MM.1S (cell line): ENCODE measurements at regions not wholly inside any gene's neighbourhood (a gene's known extent, or its start where the extent isn't known, plus 50 kb on each side); places are given as distances from the start of the nearest gene placed in this dataset.

Experiments used
- DNase-seq: peaks from one replicate; pipeline ENCODE4 v3.0.0-alpha.2; 2015
- H2AFZ ChIP-seq: fragments of 300-600 bp; sonication (generic); 2 replicates; pipeline ENCODE4 v1.6.0; 2016; ENCODE audit warnings: antibody characterized with exemption, low read length
- H3F3A ChIP-seq: fragments of 300-600 bp; sonication (generic); 2 replicates; pipeline ENCODE4 v1.6.1; 2016; ENCODE audit warnings: mild to moderate bottlenecking, antibody characterized with exemption, low read length, moderate library complexity, mixed read lengths; ENCODE audit not compliant: insufficient read depth
- H3K27ac ChIP-seq: fragments of 300-600 bp; sonication (generic); 2 replicates; pipeline ENCODE4 v1.5.1; 2016; ENCODE audit warnings: mild to moderate bottlenecking, low read length
- H3K27me3 ChIP-seq: fragments of 300-600 bp; sonication (generic); replicated peaks from 2 replicates; pipeline ENCODE4 v1.6.0; 2016; ENCODE audit warnings: low read length; ENCODE audit not compliant: insufficient read depth
- H3K36me3 ChIP-seq: fragments of 300-600 bp; sonication (generic); replicated peaks from 2 replicates; pipeline ENCODE4 v1.6.1; 2016; ENCODE audit warnings: mild to moderate bottlenecking, low read length, mixed read lengths; ENCODE audit not compliant: insufficient read depth
- H3K4me1 ChIP-seq: fragments of 300-600 bp; sonication (generic); 2 replicates; pipeline ENCODE4 v1.6.1; 2016; ENCODE audit warnings: low read length, mixed read lengths
- H3K4me2 ChIP-seq: fragments of 300-600 bp; sonication (generic); 2 replicates; pipeline ENCODE4 v1.6.0; 2016; ENCODE audit warnings: low read depth, low read length
- H3K4me3 ChIP-seq: fragments of 300-600 bp; sonication (generic); 2 replicates; pipeline ENCODE4 v1.5.1; 2016; ENCODE audit warnings: low read length, mixed read lengths
- H3K79me2 ChIP-seq: fragments of 300-600 bp; sonication (generic); 2 replicates; pipeline ENCODE4 v1.6.1; 2016; ENCODE audit warnings: mixed run types, low read length, mixed read lengths
- H3K9ac ChIP-seq: fragments of 300-600 bp; sonication (generic); 2 replicates; pipeline ENCODE4 v1.6.1; 2016; ENCODE audit warnings: low read length, mixed read lengths
- H3K9me2 ChIP-seq: fragments of 300-600 bp; sonication (generic); replicated peaks from 2 replicates; pipeline ENCODE4 v1.6.1; 2016; ENCODE audit warnings: mild to moderate bottlenecking, low read length, mixed read lengths; ENCODE audit not compliant: insufficient read depth
- H3K9me3 ChIP-seq: fragments of 300-600 bp; sonication (generic); replicated peaks from 2 replicates; pipeline ENCODE4 v1.6.1; 2016; ENCODE audit warnings: mild to moderate bottlenecking, low read length, mixed read lengths; ENCODE audit not compliant: insufficient read depth
- H4K20me1 ChIP-seq: fragments of 300-600 bp; sonication (generic); 2 replicates; pipeline ENCODE4 v1.6.1; 2016; ENCODE audit warnings: mild to moderate bottlenecking, low read length, moderate library complexity, mixed read lengths; ENCODE audit not compliant: insufficient read depth
- EZH2 ChIP-seq: fragments of 300-600 bp; sonication (generic); optimal IDR thresholded peaks from 2 replicates; pipeline ENCODE3; 2017; ENCODE audit warnings: low read depth, mild to moderate bottlenecking, antibody characterized with exemption, low read length, mixed read lengths
- EZH2phosphoT487 ChIP-seq: fragments of 300-600 bp; sonication (generic); IDR thresholded peaks from 2 replicates; pipeline ENCODE4 v1.6.1; 2018; ENCODE audit warnings: antibody characterized with exemption, low read length
- TF ChIP-seq, protein P1 (sequence below): fragments of 300-600 bp; sonication (generic); IDR thresholded peaks from 2 replicates; pipeline ENCODE4 v1.5.1; 2016; ENCODE audit warnings: antibody characterized with exemption, low read length, mixed read lengths

DNA sequence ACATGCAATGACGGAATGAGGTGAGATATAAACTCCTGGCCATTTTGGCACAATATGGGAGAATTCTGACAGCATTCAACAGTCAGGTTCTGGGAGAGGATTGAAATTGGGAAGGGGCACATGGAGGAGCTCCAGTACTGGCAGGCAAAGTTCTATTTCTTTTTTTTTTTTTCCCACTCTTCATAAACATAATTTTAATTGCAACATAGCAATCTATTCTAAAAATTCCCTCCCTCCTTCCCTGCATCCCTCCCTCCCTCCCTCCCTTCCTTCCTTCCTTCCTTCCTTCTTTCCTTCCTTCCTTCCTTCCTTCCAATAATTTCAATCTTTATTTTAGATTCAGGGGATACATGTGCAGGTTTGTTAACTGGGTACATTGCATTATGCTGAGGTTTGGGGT lies 93.2 kb downstream of the PTCSC3 start:
- Histone ChIP-seq H3F3A (no peaks in the 10 kb centered on the region), H3K79me2 (no peaks in the 10 kb centered on the region), H3K36me3 (no peaks in the 10 kb centered on the region), H3K9ac (no peak overlapping the region), H3K4me3 (no peak overlapping the region), H2AFZ (no peak overlapping the region), H3K9me3 (no peaks in the 10 kb centered on the region), H3K4me1 (no peaks in the 10 kb centered on the region), H3K27me3 (no peaks in the 10 kb centered on the region), H4K20me1 (no peaks in the 10 kb centered on the region), H3K9me2 (no peaks in the 10 kb centered on the region), H3K4me2 (no peak overlapping the region), H3K27ac (no peak overlapping the region)
- TF ChIP-seq EZH2phosphoT487 (no peak), EZH2 (no peak)
- TF ChIP-seq, protein P1, sequence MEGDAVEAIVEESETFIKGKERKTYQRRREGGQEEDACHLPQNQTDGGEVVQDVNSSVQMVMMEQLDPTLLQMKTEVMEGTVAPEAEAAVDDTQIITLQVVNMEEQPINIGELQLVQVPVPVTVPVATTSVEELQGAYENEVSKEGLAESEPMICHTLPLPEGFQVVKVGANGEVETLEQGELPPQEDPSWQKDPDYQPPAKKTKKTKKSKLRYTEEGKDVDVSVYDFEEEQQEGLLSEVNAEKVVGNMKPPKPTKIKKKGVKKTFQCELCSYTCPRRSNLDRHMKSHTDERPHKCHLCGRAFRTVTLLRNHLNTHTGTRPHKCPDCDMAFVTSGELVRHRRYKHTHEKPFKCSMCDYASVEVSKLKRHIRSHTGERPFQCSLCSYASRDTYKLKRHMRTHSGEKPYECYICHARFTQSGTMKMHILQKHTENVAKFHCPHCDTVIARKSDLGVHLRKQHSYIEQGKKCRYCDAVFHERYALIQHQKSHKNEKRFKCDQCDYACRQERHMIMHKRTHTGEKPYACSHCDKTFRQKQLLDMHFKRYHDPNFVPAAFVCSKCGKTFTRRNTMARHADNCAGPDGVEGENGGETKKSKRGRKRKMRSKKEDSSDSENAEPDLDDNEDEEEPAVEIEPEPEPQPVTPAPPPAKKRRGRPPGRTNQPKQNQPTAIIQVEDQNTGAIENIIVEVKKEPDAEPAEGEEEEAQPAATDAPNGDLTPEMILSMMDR = no peak
- DNase-seq = no peak

DNA sequence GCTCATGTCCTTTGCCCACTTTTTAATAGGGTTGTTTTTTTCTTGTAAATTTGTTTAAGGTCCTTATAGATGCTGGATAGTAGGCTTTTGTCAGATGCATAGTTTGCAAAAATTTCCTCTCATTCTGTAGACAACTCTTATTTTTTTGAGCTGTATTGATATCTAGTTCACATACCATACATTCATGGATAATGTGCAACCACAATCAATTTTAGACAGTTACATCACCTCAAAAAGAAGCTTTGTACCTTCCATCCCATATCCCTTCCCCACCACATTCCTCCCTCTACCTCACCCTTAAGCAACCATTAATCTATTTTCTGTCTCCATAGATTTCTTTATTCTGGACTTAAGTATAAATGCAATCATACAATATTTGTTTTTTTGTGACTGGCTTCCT lies 98.4 kb downstream of the PTCSC3 start:
- Histone ChIP-seq H3K4me2 (no peak overlapping the region), H3K9me3 (no peaks in the 10 kb centered on the region), H3K27me3 (no peaks in the 10 kb centered on the region), H3F3A (no peaks in the 10 kb centered on the region), H4K20me1 (no peaks in the 10 kb centered on the region), H3K79me2 (no peaks in the 10 kb centered on the region), H2AFZ (no peak overlapping the region), H3K36me3 (no peaks in the 10 kb centered on the region), H3K27ac (no peak overlapping the region), H3K9ac (no peak overlapping the region), H3K4me1 (no peaks in the 10 kb centered on the region), H3K9me2 (no peaks in the 10 kb centered on the region), H3K4me3 (no peak overlapping the region)
- TF ChIP-seq, protein P1 = no peak
- no peak for TF ChIP-seq EZH2
- no peak for TF ChIP-seq EZH2phosphoT487
- no peak for DNase-seq

DNA sequence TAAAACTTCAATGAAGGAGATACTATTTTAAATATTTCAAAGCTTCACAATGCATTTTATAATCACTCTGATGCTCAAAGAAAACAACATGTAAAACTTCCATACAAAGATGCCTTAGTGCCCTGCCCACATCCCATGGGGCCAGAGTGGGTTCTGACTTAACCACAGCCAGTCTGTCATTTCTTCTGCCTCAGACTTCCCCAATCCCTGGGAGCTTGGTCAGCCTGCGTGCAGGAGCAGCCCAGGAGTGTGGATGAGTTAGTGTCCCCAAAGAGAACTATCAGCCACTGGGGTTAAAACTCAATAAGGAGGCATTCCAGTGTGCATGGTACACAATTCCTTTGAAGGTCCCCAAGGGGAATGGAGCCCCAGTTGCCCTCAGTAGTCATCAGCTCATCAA lies 100.3 kb downstream of the PTCSC3 start:
- Histone ChIP-seq H2AFZ (no peak overlapping the region), H3K4me2 (no peak overlapping the region), H3K36me3 (no peaks in the 10 kb centered on the region), H3K27ac (no peak overlapping the region), H3K9me3 (no peaks in the 10 kb centered on the region), H3K79me2 (no peaks in the 10 kb centered on the region), H4K20me1 (no peaks in the 10 kb centered on the region), H3K27me3 (no peaks in the 10 kb centered on the region), H3K9ac (no peak overlapping the region), H3K4me3 (no peak overlapping the region), H3K9me2 (no peaks in the 10 kb centered on the region), H3K4me1 (no peaks in the 10 kb centered on the region), H3F3A (no peaks in the 10 kb centered on the region)
- DNase-seq = no peak
- TF ChIP-seq EZH2 (no peak), EZH2phosphoT487 (no peak)
- TF ChIP-seq, protein P1 = no peak
